ENCODE measurements at regions not wholly inside any gene's neighbourhood (a gene's known extent, or its start where the extent isn't known, plus 50 kb on each side); places are given as distances from the start of the nearest gene placed in this dataset.

DNA sequence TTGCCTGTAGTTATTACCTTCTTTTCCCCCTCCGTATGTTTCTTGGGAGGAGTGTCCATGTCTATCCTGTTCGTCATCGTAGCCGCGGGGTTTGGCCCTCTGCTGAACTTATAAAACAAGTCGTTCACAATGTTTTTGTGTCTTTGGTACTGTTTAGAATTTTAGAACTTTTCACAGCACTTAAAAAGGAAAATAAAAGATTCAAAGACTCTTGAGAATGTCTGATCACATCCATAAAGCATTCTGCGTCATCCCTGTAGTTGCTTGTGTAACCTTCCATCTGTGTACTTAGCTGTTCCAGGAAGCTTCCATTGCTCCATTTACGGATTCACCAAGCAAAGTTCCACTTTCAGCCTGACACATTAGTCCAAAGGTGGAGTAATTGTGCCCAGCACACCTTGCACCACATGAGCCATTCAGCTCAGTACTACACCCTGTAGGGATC, 677.1 kb upstream of the NR2F2 start:
- DNase-seq (ENCODE audit: low spot score) = no peak

DNA sequence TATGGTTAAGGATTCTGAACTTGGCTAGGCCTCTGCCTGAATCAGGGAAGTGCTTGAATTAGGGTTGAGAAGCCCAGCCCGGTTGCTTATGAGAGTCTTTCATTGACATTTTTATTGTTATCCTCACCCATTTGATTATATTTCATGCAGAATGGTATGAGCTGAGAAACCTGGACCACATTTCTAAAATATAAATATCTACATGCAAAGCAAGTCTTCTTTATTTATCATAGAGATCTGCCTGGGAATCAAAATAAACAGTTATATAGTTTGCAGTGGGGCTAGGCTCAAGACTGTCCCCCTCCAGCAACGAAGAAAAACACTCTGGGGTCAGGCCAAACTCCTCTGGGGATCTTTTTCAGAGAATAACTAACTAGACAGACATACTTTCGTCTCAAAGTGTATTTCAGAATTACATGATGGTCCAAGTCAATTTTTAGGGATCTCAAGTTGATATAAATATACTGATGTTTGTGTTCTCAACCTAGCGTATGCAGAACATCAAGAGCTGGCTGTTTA, 675.4 kb upstream of the NR2F2 start:
- DNase-seq (ENCODE audit: low spot score) = no peak

DNA sequence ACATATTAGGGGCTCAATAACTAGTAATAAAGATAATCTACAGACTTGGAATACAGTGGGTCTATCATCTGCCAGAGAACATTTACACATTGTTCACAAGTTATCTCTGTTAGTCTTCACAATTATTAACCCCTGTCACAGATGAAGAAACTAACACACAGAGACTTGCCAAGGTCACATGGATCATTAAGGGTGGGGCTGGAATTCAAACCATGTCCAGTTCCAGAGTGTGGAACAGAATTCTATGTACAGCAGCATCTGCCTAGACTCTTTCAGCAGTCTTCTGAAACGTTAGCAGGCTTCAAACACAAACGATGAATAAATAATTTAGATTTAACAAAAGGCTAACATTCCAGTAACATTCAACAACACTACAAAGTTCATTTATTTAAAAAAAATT, 673.9 kb upstream of the NR2F2 start:
- no peak for DNase-seq (ENCODE audit: low spot score)

DNA sequence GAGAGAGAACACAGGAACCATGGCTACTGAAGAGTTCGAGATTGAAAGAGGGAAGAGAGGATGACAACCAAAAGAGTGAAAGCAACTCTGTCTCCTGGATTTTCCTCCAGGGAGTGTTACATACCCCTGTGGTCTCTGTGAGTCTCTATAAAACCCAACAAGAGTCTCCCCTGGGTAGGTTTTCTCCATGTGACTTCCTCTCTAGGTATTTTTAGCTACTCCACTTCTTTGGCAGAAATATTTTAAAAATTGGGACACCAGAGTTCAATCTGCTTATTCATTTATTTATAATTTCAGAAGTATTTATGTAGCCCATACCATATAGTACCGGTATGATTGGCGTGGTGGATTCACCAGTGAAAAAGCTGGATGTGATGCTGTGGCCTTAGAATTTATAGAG, 671.7 kb upstream of the NR2F2 start:
- no peak for DNase-seq (ENCODE audit: low spot score)

DNA sequence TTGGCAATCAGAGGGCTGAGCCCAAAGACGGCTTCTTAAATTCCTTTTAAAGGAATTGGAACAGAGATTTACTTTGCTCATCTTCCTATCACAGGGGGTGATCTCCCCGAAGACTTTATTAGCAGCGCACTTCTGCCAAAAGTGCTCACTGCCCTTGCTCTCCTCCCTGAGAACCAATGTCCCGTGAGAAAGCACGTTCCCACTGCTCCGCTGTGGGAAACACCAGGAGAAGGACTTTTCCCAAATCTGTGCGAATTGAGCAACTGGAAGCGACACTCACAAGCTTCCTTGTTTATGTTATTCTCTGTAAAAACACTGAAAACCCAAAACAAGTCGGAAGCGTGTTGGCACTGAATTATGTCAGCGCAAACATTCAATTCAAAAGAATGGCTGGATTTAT, 670.8 kb upstream of the NR2F2 start:
- no peak for DNase-seq (ENCODE audit: low spot score)

DNA sequence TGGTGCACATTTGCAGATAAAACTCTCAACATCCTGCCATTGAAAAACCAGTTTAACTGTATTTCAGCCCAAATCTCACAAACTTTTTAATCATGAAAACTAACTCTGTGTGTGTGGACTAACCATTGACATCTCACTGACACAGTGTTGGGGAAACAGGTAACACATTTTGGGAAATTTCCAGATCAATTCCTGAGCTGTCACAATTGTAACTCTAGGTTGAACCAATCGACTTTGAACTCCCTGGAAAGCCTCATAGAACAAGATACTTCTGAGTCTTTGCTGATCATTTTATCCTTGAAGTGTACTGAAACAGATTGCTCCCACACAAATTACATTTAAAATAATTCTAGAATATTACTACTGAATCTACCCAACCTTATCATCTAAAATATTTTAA, 667.9 kb upstream of the NR2F2 start:
- no peak for DNase-seq (ENCODE audit: low spot score)

DNA sequence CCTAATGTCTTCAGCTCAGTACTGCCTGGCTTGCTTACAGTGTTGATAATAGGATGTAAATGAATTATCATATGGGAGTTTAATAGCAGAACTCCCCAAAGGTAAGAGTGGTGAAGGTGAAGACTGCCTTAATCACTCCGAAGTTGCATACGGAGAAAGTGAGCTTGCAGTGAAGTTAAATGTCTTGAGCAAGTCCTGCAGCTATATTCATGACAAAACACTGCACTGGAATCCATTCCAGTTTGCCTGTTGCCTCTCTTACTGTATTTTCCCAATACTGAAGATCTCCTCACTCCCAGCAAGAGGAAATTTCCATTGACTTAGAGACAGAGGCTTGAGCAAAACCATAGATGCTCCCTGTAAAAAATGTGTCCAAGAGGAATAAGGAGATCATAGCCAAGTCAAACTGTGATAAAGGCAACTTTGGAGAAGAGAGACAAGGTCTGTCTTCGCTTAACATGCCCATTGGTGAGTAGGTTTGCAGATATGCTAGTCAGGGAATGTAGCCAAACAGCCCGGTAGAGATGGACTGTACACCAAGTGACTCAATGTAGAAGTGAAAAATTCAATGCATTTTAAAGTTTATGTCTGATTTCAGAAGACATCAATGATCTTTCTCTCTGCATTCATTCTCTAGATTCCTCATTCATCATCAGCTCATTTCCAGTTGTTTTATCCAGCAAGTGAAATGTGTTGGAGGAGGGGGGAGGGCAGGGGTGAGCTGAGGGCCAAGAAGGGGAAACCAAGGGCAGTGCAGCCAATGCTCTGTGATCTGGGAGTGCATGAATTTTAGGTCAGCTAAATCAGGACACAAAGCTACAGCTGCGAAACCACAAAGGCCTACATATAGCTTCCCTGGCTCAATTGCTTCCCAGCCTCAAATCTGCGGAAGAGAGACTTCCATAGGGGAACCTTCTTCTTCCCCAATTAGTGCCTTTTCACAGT, 667.1 kb upstream of the NR2F2 start:
- no peak for DNase-seq (ENCODE audit: low spot score)

DNA sequence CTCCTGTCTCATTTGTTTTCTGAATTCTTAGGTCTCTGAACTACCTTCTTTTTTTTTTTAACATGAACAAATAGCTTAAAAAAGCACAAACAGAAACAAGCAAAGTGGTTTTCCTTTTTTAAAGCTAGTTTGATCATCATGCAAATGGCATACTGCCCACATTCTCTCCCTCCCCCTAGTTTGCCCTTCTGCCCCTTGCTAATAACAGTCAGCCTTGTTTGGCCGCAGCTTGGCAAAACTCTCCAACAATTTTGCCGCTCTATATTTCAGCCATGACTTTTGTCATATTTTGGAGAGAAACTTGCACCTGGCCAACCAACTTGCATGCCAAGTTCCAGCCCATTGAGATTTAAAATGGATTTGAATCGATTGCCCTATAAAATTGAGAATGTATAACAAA, 666.0 kb upstream of the NR2F2 start:
- DNase-seq (ENCODE audit: low spot score) = no peak

DNA sequence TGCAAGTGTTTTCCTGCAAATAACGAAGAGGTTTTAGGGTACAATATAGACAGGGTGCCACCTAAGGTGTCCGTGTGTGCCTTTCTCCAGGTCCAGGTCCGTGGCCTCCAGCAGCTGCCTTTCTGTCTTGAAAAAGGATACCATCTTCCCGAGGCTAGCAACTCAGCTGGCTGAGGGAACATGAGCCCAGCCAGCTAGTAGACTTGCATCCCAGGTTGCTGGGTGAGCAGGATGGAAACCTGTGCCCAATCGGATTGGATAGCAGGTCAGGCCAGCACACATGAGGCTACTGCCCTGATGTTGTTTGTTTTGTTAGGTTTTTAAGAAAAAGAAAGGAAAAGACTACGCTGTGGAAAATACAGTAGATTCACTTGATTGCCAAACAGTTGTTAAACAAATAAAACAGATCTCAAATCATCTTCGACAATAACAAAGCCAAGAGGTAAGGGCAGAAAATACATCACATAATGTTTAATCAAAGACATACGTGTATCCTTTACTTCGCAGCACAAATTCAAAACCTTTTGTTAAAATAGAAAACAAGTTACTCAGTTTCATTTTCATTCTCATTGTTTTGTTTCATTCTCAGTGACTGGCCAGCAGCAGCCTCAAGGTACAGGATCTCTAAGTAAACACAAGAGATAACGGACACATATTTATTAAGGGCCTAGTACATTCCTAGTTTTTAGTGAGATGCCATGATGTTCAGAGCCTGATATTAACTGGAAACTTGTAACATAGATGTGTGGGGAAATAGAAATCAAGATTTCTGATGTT, 661.2 kb upstream of the NR2F2 start:
- DNase-seq (ENCODE audit: low spot score) = no peak

DNA sequence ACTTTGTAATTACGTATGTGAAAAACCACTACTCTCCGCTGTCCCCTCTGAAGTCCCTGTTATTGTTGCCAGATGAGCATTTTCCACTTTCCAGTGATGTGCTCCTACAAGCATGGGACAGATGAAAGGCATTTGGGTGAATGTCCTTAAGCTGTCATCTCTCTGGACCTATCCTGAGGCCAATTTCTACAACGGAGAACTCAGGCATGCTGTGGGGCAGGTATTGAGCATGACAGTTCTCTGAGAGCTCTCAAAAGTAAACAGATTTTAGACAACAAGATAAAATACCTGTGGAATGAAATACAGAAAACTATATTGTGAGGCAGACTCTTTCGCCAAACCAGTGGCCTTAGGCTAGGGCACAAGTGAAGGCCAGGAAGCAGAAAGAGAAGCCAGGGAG, 656.5 kb upstream of the NR2F2 start:
- DNase-seq (ENCODE audit: low spot score) = no peak

DNA sequence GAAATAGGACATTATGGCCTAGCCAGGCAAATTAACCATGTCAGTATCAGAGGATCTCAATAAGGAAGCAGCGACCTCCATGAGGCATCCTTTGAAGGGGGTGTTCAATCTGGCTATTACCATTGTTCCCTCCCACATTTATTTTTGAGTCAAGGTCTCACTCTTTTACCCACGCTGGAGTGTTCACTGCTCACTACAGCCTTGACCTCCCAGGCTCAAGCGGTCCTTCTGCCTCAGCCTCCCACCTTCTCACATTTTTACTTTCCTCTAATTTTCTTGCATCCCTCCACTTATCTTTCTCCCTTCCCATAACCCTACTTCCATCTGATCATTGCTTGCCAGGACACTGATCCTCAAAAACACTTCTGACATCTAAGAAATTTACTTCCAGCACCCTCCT, 654.0 kb upstream of the NR2F2 start:
- no peak for DNase-seq (ENCODE audit: low spot score)

DNA sequence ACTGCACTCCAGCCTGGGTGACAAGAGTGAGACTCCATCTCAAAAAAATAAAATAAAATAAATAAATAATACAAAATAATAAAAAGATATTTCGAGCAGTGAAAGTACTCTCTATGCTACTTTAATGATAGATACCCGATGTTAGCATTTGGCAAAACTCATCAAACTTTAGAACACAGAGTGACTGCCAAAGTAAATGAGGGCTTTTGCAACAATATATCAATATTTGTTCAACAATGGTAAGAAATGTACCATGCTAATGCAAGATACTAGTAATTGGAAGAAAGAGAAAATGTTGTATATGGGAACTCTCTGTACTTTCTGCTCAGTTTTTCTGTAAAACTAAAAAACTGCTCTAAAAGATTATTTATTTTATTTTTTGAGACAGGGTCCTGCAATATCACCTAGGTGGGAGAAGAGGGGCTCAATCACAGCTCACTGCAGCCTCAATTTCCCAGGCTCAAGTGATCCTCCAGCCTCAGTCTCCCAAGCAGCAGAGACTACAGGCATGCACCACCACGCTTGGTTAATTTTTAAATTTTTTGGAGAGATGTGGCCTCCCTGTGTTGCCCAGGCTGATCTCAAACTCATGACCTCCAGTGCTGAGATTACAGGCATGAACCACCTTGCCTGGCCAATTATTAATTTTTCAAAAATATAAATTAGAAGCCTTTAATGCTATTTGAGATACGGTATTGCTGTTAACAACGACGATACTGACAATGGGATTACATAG, 650.5 kb upstream of the NR2F2 start:
- DNase-seq (ENCODE audit: low spot score) = no peak

DNA sequence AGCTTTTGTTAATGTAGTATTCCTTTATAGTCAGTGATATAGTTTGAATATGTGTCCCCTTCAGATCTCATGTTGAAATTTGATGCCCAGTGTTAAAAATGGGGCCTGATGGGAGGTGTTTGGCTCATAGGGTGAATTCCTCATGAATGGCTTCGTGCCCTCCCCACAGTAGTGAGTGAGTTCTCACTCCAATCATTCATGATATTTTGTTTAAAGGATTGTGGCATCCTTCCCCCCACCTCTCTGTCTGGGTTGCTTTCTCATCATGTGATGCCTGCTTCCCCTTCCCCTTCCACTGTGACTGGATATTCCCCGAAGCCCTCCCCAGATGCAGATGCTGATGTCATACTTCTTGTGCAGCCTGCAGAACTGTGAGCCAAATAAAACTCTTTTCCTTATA, 649.8 kb upstream of the NR2F2 start:
- no peak for DNase-seq (ENCODE audit: low spot score)

DNA sequence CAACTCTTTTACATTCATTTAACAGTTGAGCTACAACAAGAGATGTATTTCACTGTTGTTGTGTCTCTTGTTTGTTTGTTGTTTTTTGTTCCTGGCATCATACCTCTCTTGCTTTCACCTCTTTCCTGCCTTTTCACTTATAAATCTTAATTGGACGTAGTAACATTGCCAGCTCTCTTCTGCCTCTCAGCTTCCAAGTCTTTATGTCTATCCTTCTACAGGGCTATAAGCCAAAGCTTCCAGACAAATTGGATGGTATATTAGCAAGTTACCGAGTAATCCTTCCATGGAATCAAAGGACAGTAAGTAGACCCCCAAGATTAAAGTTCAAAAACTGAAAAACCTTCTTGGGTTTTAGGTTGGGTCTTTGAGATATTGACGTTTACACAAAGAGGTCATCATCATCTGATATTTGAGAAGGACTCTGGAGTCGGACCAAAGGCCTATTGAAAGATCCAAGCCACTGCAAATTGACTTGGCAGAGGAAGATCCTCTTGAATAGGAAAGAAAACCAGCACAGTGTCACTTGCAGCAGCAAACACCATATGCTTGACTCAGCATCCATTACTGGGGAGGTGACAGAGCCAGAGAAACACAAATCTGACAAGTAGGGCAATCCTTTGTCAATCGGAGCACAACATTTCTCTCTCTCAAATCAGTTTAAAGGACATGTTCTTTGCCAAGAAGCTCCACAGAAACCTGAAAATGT, 648.5 kb upstream of the NR2F2 start:
- no peak for DNase-seq (ENCODE audit: low spot score)

DNA sequence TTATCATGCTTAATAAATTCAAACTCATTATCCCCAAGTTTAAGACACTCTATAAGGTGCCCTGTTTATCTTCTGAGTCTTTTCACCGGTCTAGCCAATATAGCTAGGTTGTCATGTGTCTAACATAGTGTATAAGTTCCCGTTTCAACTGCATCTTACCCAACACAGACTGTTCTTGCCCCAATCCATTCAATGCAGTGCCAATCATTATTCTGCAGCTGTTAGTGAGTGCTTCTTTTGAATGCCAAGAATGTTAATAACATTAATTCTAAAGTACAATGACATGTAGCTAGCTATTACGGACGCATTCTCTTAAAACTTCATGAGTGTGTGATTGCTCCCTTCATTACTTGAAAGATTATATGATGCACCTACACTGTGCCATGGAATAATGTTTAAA, 646.4 kb upstream of the NR2F2 start:
- DNase-seq (ENCODE audit: low spot score) = no peak

DNA sequence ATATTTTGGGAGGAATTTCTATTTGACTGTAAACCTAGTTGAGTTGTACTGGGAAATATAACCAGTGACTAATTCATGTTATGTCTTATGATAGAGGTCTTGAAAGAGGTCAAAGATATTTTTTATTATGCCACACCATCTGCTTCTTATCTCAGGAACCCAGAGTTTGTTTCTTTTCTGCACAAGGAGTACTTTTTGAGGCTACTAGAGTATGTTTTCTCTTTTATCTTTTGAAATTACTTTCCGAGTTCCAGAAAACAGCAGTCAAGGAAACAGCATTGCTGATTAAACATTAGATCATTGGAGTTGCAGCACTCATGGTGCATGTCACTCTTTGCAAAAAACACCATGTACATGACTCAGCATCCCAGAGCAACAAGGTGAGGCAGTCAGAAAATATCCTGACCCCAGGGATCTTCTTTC, 645.8 kb upstream of the NR2F2 start:
- no peak for DNase-seq (ENCODE audit: low spot score)

DNA sequence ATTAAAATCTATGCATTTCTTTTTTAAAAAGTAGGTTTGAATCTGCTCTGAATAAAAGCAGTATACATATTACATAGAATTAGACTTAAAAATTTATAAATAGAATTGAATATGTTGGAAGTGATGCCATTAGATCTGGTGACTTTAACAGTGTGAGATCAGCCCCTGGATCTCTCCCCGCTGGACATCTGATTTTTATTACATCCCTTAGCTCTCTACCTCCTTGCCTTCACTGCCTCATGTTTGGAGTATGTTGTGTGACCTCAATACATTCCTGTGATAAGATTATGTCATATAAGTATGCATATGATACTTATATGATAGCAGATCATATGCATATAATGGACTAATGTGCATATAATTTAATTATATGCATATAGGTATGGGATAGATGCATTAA, 643.4 kb upstream of the NR2F2 start:
- DNase-seq (ENCODE audit: low spot score) = no peak

DNA sequence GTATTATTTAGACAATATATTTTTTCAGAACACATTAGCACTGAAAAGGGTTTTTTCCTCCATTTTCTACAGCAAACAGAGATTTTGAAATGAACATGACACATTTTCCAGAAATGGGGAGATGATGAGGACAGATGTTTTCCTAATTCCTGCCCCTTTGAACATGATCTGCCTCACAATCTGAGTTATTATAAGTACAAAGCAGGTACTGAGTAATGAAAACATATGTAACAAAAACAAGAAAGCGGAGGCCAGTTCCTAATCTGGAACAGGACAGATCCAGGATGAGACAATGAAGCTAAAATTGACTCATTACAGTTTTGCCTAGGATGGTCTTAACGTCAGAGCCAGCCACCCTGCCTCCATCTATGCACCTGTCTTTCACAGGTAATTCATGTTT, 642.8 kb upstream of the NR2F2 start:
- no peak for DNase-seq (ENCODE audit: low spot score)

DNA sequence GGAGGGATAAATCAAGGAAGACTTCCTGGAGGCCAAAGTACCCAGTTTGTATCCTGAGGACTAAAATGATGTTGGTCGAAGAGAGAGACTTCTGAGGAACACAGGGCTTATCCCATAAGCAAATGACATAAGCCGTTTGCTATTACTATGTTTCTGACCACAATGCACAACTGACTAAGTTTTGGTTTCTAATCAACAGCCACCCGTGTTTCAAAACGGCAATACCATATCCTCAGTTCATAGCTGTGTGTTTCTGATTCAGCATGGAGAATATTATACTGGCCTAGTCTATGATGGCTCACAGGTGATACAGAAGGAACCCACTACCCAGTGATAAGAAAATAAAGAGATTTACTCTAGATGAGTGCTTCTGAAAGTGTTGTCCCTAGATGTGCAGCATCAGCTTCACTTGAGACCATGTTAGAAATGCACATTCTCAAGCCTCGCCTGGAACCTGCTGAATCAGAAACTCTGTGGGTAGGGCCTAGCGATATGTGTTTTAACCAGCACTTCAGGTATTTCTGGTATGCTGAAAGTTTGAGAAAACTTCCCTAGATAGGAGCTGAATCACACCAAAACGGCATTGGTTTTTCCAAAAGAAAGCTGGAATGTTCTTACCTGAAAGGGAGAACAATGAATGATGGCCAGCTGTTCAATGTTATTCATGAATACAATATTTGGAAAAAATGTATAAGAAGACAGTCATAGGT, 639.7 kb upstream of the NR2F2 start:
- DNase-seq (ENCODE audit: low spot score) = no peak

DNA sequence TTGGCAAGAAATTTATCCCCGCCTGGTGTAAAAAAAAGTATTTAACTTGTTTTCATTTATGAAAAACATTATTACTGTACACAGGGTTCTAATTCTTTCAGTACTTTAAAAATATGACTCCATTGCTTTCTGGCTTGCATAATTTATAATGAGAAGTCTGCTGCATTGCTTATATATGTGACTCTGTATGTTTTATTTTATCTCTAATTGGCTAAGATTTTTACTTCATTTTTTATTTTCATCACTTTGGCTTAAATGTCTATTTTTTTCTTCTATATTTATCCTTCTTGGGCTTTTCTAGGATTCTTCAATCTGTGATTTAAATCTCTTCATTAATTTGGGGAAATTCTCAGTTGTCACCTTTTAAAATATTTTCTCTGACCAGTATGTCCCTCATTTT, 636.6 kb upstream of the NR2F2 start:
- no peak for DNase-seq (ENCODE audit: low spot score)

DNA sequence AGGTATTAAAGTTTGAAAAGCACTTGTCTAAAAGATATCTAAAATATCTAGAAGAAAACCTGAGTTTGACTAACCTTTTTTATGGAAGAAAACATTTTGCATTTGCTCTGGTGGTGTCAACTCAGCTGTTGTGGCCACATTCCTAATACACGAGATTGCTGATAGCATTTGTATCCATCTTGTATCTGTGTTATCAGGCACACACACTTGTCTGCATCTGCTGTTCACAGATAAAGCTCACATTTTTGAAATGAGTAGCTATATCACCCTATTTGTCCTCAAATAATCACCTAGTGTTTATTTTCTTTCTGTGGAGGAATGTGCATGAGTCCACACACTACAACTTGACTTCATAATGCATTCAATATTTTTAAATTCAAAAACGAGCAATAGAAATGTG, 632.3 kb upstream of the NR2F2 start:
- no peak for DNase-seq (ENCODE audit: low spot score)

All from pons (tissue), 1 donor.